Prostate gland (tissue), 2 donors: ENCODE measurements at regions not wholly inside any gene's neighbourhood (a gene's known extent, or its start where the extent isn't known, plus 50 kb on each side); places are given as distances from the start of the nearest gene placed in this dataset.

Experiments used
- POLR2A ChIP-seq: fragments of 450-650 bp; IDR thresholded peaks from one replicate; pipeline ENCODE4 v1.6.1; 2016; ENCODE audit warnings: antibody characterized with exemption, mild to moderate bottlenecking
- POLR2AphosphoS5 ChIP-seq: sonication (generic); formaldehyde crosslinking; IDR thresholded peaks from one replicate; pipeline ENCODE4 v1.6.1; 2017; ENCODE audit warnings: antibody characterized with exemption
- TF ChIP-seq, protein P1 (sequence below), 4 experiments: fragments of 200-600 bp in 2 of 4; fragments of 450-650 bp in 2 of 4; sonication (generic) in 2 of 4; IDR thresholded peaks; 1 replicate in 3 of 4; 2 replicates in 1 of 4; pipeline ENCODE4 v1.5.1; 2016 to 2019; ENCODE audit warnings: antibody characterized with exemption in 4 of 4, mild to moderate bottlenecking in 2 of 4, moderate library complexity in 2 of 4

DNA sequence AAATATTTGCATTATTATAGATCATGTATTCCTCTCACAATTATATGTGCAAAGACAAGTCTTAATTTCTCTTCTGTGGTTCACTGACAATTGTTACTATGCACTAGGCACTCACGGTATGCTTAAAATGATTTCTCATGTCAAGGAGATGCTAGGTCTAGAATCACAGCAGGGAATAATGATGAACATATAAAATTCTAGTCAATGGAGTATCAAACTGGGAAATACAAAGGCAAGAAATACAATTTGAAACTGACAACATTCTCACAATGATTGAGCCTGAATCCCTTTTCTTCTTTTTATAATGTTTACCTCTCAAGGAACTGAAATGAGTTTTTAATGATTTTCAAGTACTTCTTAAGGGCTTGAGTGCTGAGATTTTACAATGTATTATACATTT is 302.3 kb upstream of the GRAMD2B start:
- TF ChIP-seq, protein P1, sequence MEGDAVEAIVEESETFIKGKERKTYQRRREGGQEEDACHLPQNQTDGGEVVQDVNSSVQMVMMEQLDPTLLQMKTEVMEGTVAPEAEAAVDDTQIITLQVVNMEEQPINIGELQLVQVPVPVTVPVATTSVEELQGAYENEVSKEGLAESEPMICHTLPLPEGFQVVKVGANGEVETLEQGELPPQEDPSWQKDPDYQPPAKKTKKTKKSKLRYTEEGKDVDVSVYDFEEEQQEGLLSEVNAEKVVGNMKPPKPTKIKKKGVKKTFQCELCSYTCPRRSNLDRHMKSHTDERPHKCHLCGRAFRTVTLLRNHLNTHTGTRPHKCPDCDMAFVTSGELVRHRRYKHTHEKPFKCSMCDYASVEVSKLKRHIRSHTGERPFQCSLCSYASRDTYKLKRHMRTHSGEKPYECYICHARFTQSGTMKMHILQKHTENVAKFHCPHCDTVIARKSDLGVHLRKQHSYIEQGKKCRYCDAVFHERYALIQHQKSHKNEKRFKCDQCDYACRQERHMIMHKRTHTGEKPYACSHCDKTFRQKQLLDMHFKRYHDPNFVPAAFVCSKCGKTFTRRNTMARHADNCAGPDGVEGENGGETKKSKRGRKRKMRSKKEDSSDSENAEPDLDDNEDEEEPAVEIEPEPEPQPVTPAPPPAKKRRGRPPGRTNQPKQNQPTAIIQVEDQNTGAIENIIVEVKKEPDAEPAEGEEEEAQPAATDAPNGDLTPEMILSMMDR (IDR thresholded peaks at IDR 0.05) = no peak
- TF ChIP-seq POLR2AphosphoS5 (no peak), POLR2A (no peak)
